ENCODE measurements at regions not wholly inside any gene's neighbourhood (a gene's known extent, or its start where the extent isn't known, plus 50 kb on each side); places are given as distances from the start of the nearest gene placed in this dataset.

DNA sequence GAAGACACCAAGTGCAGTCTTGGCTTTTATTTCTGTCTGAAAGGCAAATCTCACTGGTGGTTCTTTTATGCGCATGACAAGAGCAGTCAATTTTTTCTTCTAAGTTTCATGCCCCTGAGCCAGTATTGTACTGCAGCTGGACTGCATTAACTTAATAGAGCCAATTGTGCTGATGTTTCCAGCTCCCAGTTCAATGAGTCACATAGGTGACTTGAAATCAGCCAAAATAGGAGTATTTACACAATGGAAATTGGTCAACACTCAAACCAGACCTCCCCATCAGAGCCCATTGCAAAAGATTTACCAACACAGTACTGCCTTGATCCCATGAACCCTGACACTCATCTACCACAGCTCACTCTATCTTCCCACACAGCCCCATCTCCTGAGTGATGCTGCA, 100.3 kb upstream of the GUCY1A1 start:
- Histone ChIP-seq H3K27ac (no peak overlapping the region), H3K27me3 (no peaks in the 10 kb centered on the region)
- TF ChIP-seq, protein P1, sequence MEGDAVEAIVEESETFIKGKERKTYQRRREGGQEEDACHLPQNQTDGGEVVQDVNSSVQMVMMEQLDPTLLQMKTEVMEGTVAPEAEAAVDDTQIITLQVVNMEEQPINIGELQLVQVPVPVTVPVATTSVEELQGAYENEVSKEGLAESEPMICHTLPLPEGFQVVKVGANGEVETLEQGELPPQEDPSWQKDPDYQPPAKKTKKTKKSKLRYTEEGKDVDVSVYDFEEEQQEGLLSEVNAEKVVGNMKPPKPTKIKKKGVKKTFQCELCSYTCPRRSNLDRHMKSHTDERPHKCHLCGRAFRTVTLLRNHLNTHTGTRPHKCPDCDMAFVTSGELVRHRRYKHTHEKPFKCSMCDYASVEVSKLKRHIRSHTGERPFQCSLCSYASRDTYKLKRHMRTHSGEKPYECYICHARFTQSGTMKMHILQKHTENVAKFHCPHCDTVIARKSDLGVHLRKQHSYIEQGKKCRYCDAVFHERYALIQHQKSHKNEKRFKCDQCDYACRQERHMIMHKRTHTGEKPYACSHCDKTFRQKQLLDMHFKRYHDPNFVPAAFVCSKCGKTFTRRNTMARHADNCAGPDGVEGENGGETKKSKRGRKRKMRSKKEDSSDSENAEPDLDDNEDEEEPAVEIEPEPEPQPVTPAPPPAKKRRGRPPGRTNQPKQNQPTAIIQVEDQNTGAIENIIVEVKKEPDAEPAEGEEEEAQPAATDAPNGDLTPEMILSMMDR (IDR thresholded peaks at IDR 0.05) = no peak

DNA sequence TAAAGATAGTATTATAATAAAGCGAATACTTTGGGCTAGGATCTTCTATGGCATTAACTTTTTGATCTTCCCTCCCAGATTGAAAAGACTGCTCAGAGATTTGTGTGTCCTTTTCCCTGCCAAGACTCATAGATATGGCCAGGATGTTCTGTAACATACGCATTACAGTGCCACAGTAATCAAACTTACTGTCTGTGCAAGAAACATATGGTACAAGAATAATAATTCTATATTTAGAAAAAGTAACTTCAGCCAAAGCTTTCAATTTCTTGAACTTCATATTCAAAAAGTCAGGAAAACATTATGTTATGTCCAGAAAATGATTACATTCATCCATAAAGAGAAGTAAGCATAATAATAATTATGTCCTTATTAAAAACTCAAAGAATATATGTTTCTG, 100.9 kb upstream of the GUCY1A1 start:
- Histone ChIP-seq H3K27me3 (no peaks in the 10 kb centered on the region), H3K4me1 (ENCODE audit: control insufficient read depth in 1 of 2, insufficient read depth in 1 of 2, low read depth in 1 of 2, low read length in 1 of 2) (no peaks in the 10 kb centered on the region), H3K27ac (no peak overlapping the region), H3K4me3 (ENCODE audit: low read depth in 1 of 2, low read length in 1 of 2) (no peak overlapping the region), H3K36me3 (no peaks in the 10 kb centered on the region), H3K9me3 (no peaks in the 10 kb centered on the region)
- TF ChIP-seq, protein P1 (IDR thresholded peaks at IDR 0.05) = no peak

More for the DNA sequence above, 100.3 kb upstream of the GUCY1A1 start:
- Histone ChIP-seq H3K4me1 (ENCODE audit: control insufficient read depth in 1 of 2, insufficient read depth in 1 of 2, low read depth in 1 of 2, low read length in 1 of 2) (no peaks in the 10 kb centered on the region), H3K36me3 (no peaks in the 10 kb centered on the region), H3K9me3 (no peaks in the 10 kb centered on the region), H3K4me3 (ENCODE audit: low read depth in 1 of 2, low read length in 1 of 2) (no peak overlapping the region)

DNA sequence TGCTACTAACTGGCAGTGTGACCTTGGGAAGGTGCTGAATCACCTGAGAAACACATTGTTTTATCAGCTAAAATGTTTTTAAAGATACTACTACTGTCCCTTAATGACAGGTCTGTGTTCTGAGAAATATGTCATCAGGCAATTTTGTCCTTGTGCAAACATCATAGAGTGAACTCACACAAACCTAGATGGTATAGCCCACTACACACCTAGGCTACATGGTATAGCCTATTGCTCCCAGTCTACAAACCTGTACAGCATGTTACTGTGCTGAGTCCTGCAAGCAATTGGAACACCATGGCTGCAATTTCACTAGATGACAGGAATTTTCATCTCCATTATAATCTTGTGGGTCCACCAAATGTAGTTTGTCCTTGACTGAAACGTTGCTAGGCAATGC, 101.3 kb upstream of the GUCY1A1 start:
- H3K4me3 ChIP-seq (ENCODE audit: low read depth in 1 of 2, low read length in 1 of 2) = no peak overlapping the region
- TF ChIP-seq, protein P1 (IDR thresholded peaks at IDR 0.05) = no peak
- H3K9me3 ChIP-seq = no peaks in the 10 kb centered on the region
- H3K27ac ChIP-seq = no peak overlapping the region
- no peaks in the 10 kb centered on the region for H3K4me1 ChIP-seq (ENCODE audit: control insufficient read depth in 1 of 2, insufficient read depth in 1 of 2, low read depth in 1 of 2, low read length in 1 of 2)
- H3K27me3 ChIP-seq = no peaks in the 10 kb centered on the region
- H3K36me3 ChIP-seq = no peaks in the 10 kb centered on the region

DNA sequence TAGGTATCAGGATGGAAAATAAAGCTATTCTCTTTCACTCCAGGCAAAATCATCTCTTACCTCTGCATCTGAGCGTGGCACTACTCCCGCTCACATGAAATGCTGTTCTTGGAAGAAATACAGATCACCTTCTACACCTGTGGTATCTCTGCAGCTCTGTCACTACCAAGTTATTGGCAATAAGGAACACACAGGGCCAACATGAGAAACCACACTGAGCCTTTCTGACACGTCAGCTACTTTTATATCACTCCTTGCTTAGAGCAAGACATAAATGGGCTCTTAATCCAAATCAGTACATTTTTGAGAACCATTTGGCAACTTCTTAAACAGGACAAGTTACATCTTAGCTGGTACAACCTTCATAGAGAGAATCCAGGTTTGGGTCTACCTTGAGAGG, 101.8 kb upstream of the GUCY1A1 start:
- H3K4me1 ChIP-seq (ENCODE audit: control insufficient read depth in 1 of 2, insufficient read depth in 1 of 2, low read depth in 1 of 2, low read length in 1 of 2) = no peaks in the 10 kb centered on the region
- no peaks in the 10 kb centered on the region for H3K36me3 ChIP-seq
- no peaks in the 10 kb centered on the region for H3K27me3 ChIP-seq
- H3K4me3 ChIP-seq (ENCODE audit: low read depth in 1 of 2, low read length in 1 of 2) = no peak overlapping the region
- H3K27ac ChIP-seq = no peak overlapping the region
- no peaks in the 10 kb centered on the region for H3K9me3 ChIP-seq
- TF ChIP-seq, protein P1 (IDR thresholded peaks at IDR 0.05) = no peak

DNA sequence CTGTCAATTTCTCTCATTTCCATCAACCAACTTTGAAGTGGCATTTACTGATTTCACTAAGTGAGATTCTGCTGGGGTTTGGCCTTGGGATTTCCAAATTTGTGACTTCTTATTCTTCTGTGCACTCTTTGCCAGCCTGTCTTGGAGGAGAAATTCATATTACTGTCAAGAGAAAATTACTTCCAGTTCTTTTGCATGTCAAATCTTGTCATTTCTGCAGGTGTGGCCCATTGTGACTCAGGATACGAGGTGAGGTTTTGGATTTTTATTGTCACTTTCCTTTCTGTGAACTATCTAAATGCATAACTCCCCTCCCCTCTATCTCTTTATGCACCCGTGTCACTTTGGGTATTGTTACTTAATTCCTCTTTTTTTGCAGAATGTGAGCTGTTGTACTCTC, 102.6 kb upstream of the GUCY1A1 start:
- H3K27ac ChIP-seq = no peak overlapping the region

More for the DNA sequence above, 102.6 kb upstream of the GUCY1A1 start:
- Histone ChIP-seq H3K4me1 (ENCODE audit: control insufficient read depth in 1 of 2, insufficient read depth in 1 of 2, low read depth in 1 of 2, low read length in 1 of 2) (no peaks in the 10 kb centered on the region), H3K9me3 (no peaks in the 10 kb centered on the region), H3K27me3 (no peaks in the 10 kb centered on the region), H3K36me3 (no peaks in the 10 kb centered on the region), H3K4me3 (ENCODE audit: low read depth in 1 of 2, low read length in 1 of 2) (no peak overlapping the region)
- TF ChIP-seq, protein P1 (IDR thresholded peaks at IDR 0.05) = no peak
